ENCODE measurements at regions not wholly inside any gene's neighbourhood (a gene's known extent, or its start where the extent isn't known, plus 50 kb on each side); places are given as distances from the start of the nearest gene placed in this dataset.
"Not testable (repeated sequence)": the region's sequence is repeated elsewhere in the genome, so short reads cannot be mapped to it uniquely, and the experiment has no call there.

DNA sequence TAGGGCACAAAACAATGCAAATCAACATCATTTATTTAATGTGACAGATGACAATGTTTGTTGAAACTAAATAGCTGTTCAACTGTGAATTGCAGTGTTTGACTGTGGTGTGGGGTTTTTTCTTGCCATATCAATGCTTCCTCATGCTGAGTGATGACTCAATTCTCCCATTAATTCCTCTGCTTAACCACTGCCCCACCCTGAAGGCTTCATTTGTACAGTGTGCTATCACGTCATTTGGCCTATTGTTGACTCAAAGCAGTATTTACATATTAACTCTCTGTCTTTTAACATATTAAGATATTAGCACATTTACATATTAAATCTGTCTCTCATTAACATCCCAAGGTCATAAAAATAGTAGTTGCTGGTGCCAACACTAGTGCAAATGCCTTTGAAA, 164.8 kb upstream of the NRXN3 start:
- TF ChIP-seq, protein P1, sequence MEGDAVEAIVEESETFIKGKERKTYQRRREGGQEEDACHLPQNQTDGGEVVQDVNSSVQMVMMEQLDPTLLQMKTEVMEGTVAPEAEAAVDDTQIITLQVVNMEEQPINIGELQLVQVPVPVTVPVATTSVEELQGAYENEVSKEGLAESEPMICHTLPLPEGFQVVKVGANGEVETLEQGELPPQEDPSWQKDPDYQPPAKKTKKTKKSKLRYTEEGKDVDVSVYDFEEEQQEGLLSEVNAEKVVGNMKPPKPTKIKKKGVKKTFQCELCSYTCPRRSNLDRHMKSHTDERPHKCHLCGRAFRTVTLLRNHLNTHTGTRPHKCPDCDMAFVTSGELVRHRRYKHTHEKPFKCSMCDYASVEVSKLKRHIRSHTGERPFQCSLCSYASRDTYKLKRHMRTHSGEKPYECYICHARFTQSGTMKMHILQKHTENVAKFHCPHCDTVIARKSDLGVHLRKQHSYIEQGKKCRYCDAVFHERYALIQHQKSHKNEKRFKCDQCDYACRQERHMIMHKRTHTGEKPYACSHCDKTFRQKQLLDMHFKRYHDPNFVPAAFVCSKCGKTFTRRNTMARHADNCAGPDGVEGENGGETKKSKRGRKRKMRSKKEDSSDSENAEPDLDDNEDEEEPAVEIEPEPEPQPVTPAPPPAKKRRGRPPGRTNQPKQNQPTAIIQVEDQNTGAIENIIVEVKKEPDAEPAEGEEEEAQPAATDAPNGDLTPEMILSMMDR (IDR thresholded peaks at IDR 0.05; ENCODE audit: extremely low read depth, missing control alignments): no peak
- DNase-seq (ENCODE audit: low spot score): peak; percentile 52

DNA sequence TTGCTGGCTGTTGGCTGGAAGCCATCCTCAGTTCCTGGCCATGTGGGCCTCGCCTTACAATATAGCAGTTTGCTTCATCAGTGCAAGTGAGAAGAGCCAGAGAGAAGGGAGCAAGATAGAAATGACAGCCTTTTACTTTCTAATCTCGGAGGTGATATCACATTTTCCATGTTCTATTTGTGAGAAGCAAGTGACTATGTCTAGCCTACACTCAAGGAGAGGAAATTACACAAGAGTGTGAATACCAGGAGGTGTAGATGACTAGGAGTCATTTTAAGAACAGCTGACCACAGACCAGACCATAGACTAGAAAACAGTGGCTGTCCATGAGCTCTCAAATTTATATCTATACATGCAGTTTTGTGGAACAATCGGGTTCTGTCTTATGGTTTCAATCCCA, 163.0 kb upstream of the NRXN3 start:
- TF ChIP-seq, protein P1 (IDR thresholded peaks at IDR 0.05; ENCODE audit: extremely low read depth, missing control alignments): no peak
- no peak for DNase-seq (ENCODE audit: low spot score)

DNA sequence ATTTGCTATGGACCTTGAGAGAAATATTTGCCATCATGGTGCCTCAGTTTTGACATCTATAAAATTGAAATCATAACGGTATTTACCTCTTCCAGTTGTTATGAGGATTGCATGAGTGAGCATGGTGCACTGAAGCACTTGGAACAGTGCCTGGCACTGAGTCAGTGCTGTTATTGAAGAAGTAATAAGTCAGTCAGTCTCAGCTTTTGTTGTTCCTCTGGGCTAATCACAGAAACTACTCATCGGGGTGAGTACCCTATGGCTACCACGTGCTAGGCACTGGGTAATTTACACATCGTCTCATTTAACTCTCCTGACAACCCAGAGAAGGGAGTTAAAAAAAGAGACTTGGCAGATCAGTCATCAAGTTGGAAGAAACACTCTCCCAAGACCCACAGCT, 159.5 kb upstream of the NRXN3 start:
- no peak for DNase-seq (ENCODE audit: low spot score)
- TF ChIP-seq, protein P1 (IDR thresholded peaks at IDR 0.05; ENCODE audit: extremely low read depth, missing control alignments): no peak

DNA sequence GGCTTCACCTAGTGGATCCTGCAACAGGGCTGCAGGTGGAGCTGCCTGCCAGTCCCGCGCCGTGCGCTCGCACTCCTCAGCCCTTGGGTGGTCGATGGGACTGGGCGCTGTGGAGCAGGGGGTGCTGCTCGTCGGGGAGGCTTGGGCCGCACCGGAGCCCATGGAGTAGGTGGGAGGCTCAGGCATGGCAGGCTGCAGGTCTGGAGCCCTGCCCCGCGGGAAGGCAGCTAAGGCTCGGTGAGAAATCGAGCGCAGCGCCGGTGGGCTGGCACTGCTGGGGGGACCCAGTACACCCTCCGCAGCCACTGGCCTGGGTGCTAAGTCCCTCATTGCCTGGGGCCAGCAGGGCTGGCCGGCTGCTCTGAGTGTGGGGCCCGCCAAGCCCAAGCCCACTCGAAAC, 156.3 kb upstream of the NRXN3 start:
- not testable (repeated sequence) for DNase-seq (ENCODE audit: low spot score)

DNA sequence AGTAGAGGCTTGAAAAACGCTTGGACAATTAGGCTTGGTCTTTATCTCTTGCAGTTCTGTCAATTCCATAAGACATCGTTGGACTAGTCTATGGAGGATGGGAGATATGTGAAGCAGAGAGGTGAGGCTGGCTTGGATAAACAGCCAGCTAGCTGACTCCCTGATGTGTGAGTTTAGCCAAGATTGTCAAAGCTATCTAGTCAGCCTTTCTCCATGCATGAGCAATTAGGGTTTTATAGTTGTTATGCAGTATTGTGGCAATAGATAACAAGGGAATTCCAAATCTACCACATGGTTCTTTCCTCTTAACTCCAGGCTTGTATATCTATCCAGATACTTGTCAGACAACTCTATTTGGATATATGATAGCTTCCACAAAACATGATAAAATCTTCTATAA, 153.6 kb upstream of the NRXN3 start:
- TF ChIP-seq, protein P1 (IDR thresholded peaks at IDR 0.05; ENCODE audit: extremely low read depth, missing control alignments): no peak
- no peak for DNase-seq (ENCODE audit: low spot score)

DNA sequence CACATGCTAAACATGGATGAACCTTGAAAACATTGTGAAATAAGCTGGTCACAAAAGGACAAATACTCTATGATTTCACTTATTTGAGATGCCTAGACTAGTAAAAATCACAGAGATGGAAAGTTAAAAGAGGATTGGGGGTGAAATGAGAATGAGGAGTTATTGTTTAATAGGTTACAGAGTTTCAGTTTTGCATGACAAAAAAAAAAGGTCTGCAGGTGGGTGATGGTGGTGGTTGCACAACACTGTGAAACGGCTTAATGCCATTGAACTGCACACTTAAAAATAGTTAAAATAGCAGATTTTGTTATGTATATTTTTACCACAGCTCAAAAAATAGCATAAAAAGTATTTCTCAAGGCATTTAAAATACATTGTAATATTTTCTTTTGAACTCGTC, 151.9 kb upstream of the NRXN3 start:
- no peak for DNase-seq (ENCODE audit: low spot score)
- TF ChIP-seq, protein P1 (IDR thresholded peaks at IDR 0.05; ENCODE audit: extremely low read depth, missing control alignments): no peak

DNA sequence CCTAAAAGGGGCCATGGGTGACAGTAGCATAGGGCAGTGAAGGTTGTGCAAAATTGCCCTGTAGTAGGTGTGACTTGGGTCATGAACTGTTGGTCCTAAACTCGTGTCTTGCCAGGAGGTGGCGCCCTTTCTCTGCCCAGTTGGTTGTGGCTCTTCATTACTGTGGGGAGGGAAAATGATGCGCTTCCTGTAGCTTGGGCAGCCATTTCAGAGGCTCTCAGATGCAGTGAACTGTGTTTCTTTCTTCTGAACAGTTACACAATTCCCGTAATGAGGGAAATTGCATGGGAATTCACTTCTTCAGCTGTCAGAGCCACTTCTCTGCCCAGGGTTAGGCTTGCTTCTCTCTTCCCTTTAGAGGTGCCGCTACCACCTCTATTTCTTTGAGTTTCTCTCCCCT, 148.1 kb upstream of the NRXN3 start:
- TF ChIP-seq, protein P1 (IDR thresholded peaks at IDR 0.05; ENCODE audit: extremely low read depth, missing control alignments): peak; percentile 38
- DNase-seq (ENCODE audit: low spot score): peak; percentile 63

DNA sequence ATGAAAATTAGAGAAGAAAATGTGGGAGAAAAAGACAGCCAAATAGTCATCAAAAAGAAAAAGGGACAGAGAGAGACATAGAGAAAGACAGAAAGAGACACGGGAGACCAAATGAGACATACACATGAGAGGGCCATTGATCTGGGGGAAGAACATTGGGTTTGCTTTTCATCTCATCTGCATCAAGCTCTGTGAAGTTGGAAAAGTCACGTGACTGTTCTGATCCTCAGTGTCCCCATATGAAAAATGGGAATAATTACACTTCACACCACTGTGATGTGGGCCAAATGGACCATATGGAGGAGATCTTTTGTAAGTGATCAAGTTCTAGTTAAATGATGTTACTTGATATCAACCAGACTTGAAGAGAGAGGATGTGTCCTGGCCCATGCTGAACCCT, 147.1 kb upstream of the NRXN3 start:
- DNase-seq (ENCODE audit: low spot score): no peak
- TF ChIP-seq, protein P1 (IDR thresholded peaks at IDR 0.05; ENCODE audit: extremely low read depth, missing control alignments): no peak
